ENCODE measurements at regions not wholly inside any gene's neighbourhood (a gene's known extent, or its start where the extent isn't known, plus 50 kb on each side); places are given as distances from the start of the nearest gene placed in this dataset.

GRCh38 chr19:28386066-28386465 lies 826.9 kb downstream of the UQCRFS1 start:
- no peak overlapping the region for H2AFZ ChIP-seq (ENCODE audit: low read length)
- no peak overlapping the region for H3K4me2 ChIP-seq (ENCODE audit: low read depth, low read length, poor library complexity, severe bottlenecking)

GRCh38 chr19:28377077-28377476 lies 835.9 kb downstream of the UQCRFS1 start:
- no peak for TF ChIP-seq EZH2phosphoT487 (IDR thresholded peaks at IDR 0.05; ENCODE audit: borderline replicate concordance)
- TF ChIP-seq, protein P1, sequence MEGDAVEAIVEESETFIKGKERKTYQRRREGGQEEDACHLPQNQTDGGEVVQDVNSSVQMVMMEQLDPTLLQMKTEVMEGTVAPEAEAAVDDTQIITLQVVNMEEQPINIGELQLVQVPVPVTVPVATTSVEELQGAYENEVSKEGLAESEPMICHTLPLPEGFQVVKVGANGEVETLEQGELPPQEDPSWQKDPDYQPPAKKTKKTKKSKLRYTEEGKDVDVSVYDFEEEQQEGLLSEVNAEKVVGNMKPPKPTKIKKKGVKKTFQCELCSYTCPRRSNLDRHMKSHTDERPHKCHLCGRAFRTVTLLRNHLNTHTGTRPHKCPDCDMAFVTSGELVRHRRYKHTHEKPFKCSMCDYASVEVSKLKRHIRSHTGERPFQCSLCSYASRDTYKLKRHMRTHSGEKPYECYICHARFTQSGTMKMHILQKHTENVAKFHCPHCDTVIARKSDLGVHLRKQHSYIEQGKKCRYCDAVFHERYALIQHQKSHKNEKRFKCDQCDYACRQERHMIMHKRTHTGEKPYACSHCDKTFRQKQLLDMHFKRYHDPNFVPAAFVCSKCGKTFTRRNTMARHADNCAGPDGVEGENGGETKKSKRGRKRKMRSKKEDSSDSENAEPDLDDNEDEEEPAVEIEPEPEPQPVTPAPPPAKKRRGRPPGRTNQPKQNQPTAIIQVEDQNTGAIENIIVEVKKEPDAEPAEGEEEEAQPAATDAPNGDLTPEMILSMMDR (conservative IDR thresholded peaks at IDR 0.05; ENCODE audit: low read length), result no peak
- H4K20me1 ChIP-seq (ENCODE audit: insufficient read depth, low read length, poor library complexity, severe bottlenecking), result no peaks in the 10 kb centered on the region
- no peaks in the 10 kb centered on the region for H3K9me2 ChIP-seq (replicated peaks; ENCODE audit: low read depth, low read length)
- H3F3A ChIP-seq (ENCODE audit: low read depth), result no peaks in the 10 kb centered on the region
- H2AFZ ChIP-seq (ENCODE audit: low read length), result no peak overlapping the region
- H3K9ac ChIP-seq (ENCODE audit: low read depth, low read length, poor library complexity, severe bottlenecking), result no peak overlapping the region
- H3K4me3 ChIP-seq (ENCODE audit: low read length, poor library complexity, severe bottlenecking), result no peak overlapping the region
- no peaks in the 10 kb centered on the region; the same call in 1 of the 2 replicates for H3K9me3 ChIP-seq (ENCODE audit: insufficient read depth, low read depth, low read length)
- H3K4me1 ChIP-seq (ENCODE audit: insufficient read depth, low read length, poor library complexity, severe bottlenecking), result no peaks in the 10 kb centered on the region
- H3K4me2 ChIP-seq (ENCODE audit: low read depth, low read length, poor library complexity, severe bottlenecking), result no peak overlapping the region
- no peaks in the 10 kb centered on the region for H3K79me2 ChIP-seq (ENCODE audit: insufficient read depth, low read length)
- H3K36me3 ChIP-seq (ENCODE audit: insufficient read depth, low read length), result no peaks in the 10 kb centered on the region
- no peaks in the 10 kb centered on the region for H3K27me3 ChIP-seq (ENCODE audit: insufficient read depth, low read length, poor library complexity, severe bottlenecking)

More at GRCh38 chr19:28386066-28386465, 826.9 kb downstream of the UQCRFS1 start:
- Histone ChIP-seq H3K9ac (ENCODE audit: low read depth, low read length, poor library complexity, severe bottlenecking) (no peak overlapping the region), H4K20me1 (ENCODE audit: insufficient read depth, low read length, poor library complexity, severe bottlenecking) (no peaks in the 10 kb centered on the region), H3K79me2 (ENCODE audit: insufficient read depth, low read length) (no peaks in the 10 kb centered on the region), H3K27me3 (ENCODE audit: insufficient read depth, low read length, poor library complexity, severe bottlenecking) (no peaks in the 10 kb centered on the region), H3K4me1 (ENCODE audit: insufficient read depth, low read length, poor library complexity, severe bottlenecking) (no peaks in the 10 kb centered on the region), H3K9me2 (replicated peaks; ENCODE audit: low read depth, low read length) (no peaks in the 10 kb centered on the region), H3K4me3 (ENCODE audit: low read length, poor library complexity, severe bottlenecking) (no peak overlapping the region), H3F3A (ENCODE audit: low read depth) (no peaks in the 10 kb centered on the region), H3K9me3 (ENCODE audit: insufficient read depth, low read depth, low read length) (no peaks in the 10 kb centered on the region; the same call in 1 of the 2 replicates), H3K36me3 (ENCODE audit: insufficient read depth, low read length) (no peaks in the 10 kb centered on the region)
- TF ChIP-seq EZH2phosphoT487 (IDR thresholded peaks at IDR 0.05; ENCODE audit: borderline replicate concordance), result no peak
- TF ChIP-seq, protein P1 (conservative IDR thresholded peaks at IDR 0.05; ENCODE audit: low read length), result no peak

DNA sequence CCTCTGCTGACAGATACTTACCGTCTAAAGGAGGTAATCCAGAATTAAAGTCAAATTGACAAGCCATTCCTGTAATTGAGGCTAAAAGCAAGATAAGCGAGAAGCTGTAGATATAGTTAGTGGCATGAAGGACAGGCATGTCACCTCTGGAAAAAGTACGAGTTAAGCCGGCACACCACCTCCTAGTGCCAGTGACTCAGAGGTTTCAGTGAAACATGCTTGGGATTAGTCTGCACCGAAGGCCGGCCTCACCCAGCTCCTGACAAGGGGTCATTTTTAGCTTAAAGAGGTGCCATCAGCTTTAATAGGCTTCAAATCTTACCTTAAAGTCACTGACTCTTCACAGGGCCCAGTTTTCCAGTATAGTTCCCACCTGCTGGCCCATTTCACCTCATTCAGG lies 838.0 kb downstream of the UQCRFS1 start:
- Histone ChIP-seq H3K9ac (ENCODE audit: low read depth, low read length, poor library complexity, severe bottlenecking) (no peak overlapping the region), H4K20me1 (ENCODE audit: insufficient read depth, low read length, poor library complexity, severe bottlenecking) (no peaks in the 10 kb centered on the region), H3K79me2 (ENCODE audit: insufficient read depth, low read length) (no peaks in the 10 kb centered on the region), H3K4me1 (ENCODE audit: insufficient read depth, low read length, poor library complexity, severe bottlenecking) (no peaks in the 10 kb centered on the region), H3K9me2 (replicated peaks; ENCODE audit: low read depth, low read length) (no peaks in the 10 kb centered on the region), H2AFZ (ENCODE audit: low read length) (no peak overlapping the region), H3K4me2 (ENCODE audit: low read depth, low read length, poor library complexity, severe bottlenecking) (no peak overlapping the region), H3F3A (ENCODE audit: low read depth) (no peaks in the 10 kb centered on the region), H3K4me3 (ENCODE audit: low read length, poor library complexity, severe bottlenecking) (no peak overlapping the region), H3K9me3 (ENCODE audit: insufficient read depth, low read depth, low read length) (no peaks in the 10 kb centered on the region; the same call in 1 of the 2 replicates), H3K27me3 (ENCODE audit: insufficient read depth, low read length, poor library complexity, severe bottlenecking) (no peaks in the 10 kb centered on the region), H3K36me3 (ENCODE audit: insufficient read depth, low read length) (no peaks in the 10 kb centered on the region)
- no peak for TF ChIP-seq EZH2phosphoT487 (IDR thresholded peaks at IDR 0.05; ENCODE audit: borderline replicate concordance)
- TF ChIP-seq, protein P1 (conservative IDR thresholded peaks at IDR 0.05; ENCODE audit: low read length), result no peak

Measured in Loucy (cell line).